KMS-11 (cell line): ENCODE measurements at regions not wholly inside any gene's neighbourhood (a gene's known extent, or its start where the extent isn't known, plus 50 kb on each side); places are given as distances from the start of the nearest gene placed in this dataset.

ENCODE experiments used
- H2AFZ ChIP-seq: fragments of 200-600 bp; sonication (generic); 2 replicates; pipeline ENCODE4 v1.6.1; 2016; ENCODE audit warnings: antibody characterized with exemption, mixed run types, low read depth
- H3K27ac ChIP-seq: fragments of 200-600 bp; sonication (generic); 2 replicates; pipeline ENCODE4 v1.6.1; 2016; ENCODE audit warnings: mild to moderate bottlenecking, mixed run types
- H3K27me3 ChIP-seq: fragments of 200-600 bp; sonication (generic); 2 replicates; pipeline ENCODE4 v1.6.1; 2017; ENCODE audit warnings: mild to moderate bottlenecking, low read depth, mixed run types, moderate library complexity; ENCODE audit not compliant: insufficient read depth
- H3K36me3 ChIP-seq: fragments of 200-600 bp; sonication (generic); 2 replicates; pipeline ENCODE4 v1.6.1; 2017; ENCODE audit warnings: mild to moderate bottlenecking, mixed run types; ENCODE audit not compliant: insufficient read depth
- H3K4me1 ChIP-seq: fragments of 200-600 bp; sonication (generic); 2 replicates; pipeline ENCODE4 v1.6.1; 2016; ENCODE audit warnings: mild to moderate bottlenecking, low read depth, mixed run types; ENCODE audit not compliant: poor library complexity, severe bottlenecking
- H3K4me2 ChIP-seq: fragments of 200-600 bp; sonication (generic); 2 replicates; pipeline ENCODE4 v1.7.0; 2016; ENCODE audit warnings: mild to moderate bottlenecking, mixed run types
- H3K4me3 ChIP-seq: fragments of 200-600 bp; sonication (generic); IDR thresholded peaks from 2 replicates; pipeline ENCODE4 v1.6.1; 2017; ENCODE audit warnings: low read depth, low read length, mixed read lengths; ENCODE audit not compliant: insufficient read depth
- H3K79me2 ChIP-seq: fragments of 200-600 bp; sonication (generic); 2 replicates; pipeline ENCODE4 v1.6.1; 2016; ENCODE audit warnings: low read depth, mixed run types; ENCODE audit not compliant: insufficient read depth
- H3K9ac ChIP-seq: fragments of 200-600 bp; sonication (generic); 2 replicates; pipeline ENCODE4 v1.6.1; 2016; ENCODE audit warnings: mild to moderate bottlenecking, mixed run types
- H4K20me1 ChIP-seq: fragments of 200-600 bp; sonication (generic); 2 replicates; pipeline ENCODE4 v1.6.1; 2016; ENCODE audit warnings: mild to moderate bottlenecking, mixed run types; ENCODE audit not compliant: insufficient read depth
- CTCF ChIP-seq: fragments of 200-600 bp; sonication (generic); conservative IDR thresholded peaks from 2 replicates; pipeline ENCODE4 v1.6.1; 2017; ENCODE audit warnings: low read depth, mild to moderate bottlenecking, antibody characterized with exemption, low read length, moderate library complexity, mixed read lengths

GRCh38 chr10:105868935-105869334 is 1227.8 kb downstream of the SORCS3 start:
- no peak overlapping the region for H3K4me2 ChIP-seq
- H4K20me1 ChIP-seq: no peaks in the 10 kb centered on the region
- H3K36me3 ChIP-seq: no peaks in the 10 kb centered on the region
- no peaks in the 10 kb centered on the region for H3K79me2 ChIP-seq
- no peak overlapping the region for H2AFZ ChIP-seq
- no peaks in the 10 kb centered on the region for H3K4me1 ChIP-seq
- H3K4me3 ChIP-seq: no peak overlapping the region
- no peak overlapping the region for H3K9ac ChIP-seq
- TF ChIP-seq CTCF: no peak
- no peak overlapping the region for H3K27ac ChIP-seq
- H3K27me3 ChIP-seq: no peaks in the 10 kb centered on the region

GRCh38 chr10:105864854-105865253 is 1223.8 kb downstream of the SORCS3 start:
- Histone ChIP-seq H3K79me2 (no peaks in the 10 kb centered on the region), H3K4me1 (no peaks in the 10 kb centered on the region), H3K36me3 (no peaks in the 10 kb centered on the region), H3K27me3 (no peaks in the 10 kb centered on the region), H3K27ac (no peak overlapping the region), H4K20me1 (no peaks in the 10 kb centered on the region), H2AFZ (no peak overlapping the region), H3K4me3 (no peak overlapping the region), H3K4me2 (no peak overlapping the region), H3K9ac (no peak overlapping the region)
- TF ChIP-seq CTCF: no peak

- Histone ChIP-seq H3K27ac (no peak overlapping the region), H4K20me1 (no peaks in the 10 kb centered on the region), H3K27me3 (no peaks in the 10 kb centered on the region), H3K4me2 (no peak overlapping the region), H3K9ac (no peak overlapping the region), H3K79me2 (no peaks in the 10 kb centered on the region), H2AFZ (no peak overlapping the region), H3K4me3 (no peak overlapping the region), H3K4me1 (no peaks in the 10 kb centered on the region), H3K36me3 (no peaks in the 10 kb centered on the region)
- TF ChIP-seq CTCF: no peak
Measured at GRCh38 chr10:105857268-105858264, 1216.5 kb downstream of the SORCS3 start.

- H3K4me2 ChIP-seq: no peak overlapping the region
- no peaks in the 10 kb centered on the region for H3K36me3 ChIP-seq
- H3K9ac ChIP-seq: no peak overlapping the region
- no peaks in the 10 kb centered on the region for H3K79me2 ChIP-seq
- H4K20me1 ChIP-seq: no peaks in the 10 kb centered on the region
- H3K4me3 ChIP-seq: no peak overlapping the region
- H3K27ac ChIP-seq: no peak overlapping the region
- no peak overlapping the region for H2AFZ ChIP-seq
- TF ChIP-seq CTCF: no peak
- H3K4me1 ChIP-seq: no peaks in the 10 kb centered on the region
- no peaks in the 10 kb centered on the region for H3K27me3 ChIP-seq
Measured at GRCh38 chr10:105855791-105856190, 1214.7 kb downstream of the SORCS3 start.
